ENCODE measurements at regions not wholly inside any gene's neighbourhood (a gene's known extent, or its start where the extent isn't known, plus 50 kb on each side); places are given as distances from the start of the nearest gene placed in this dataset.

- TF ChIP-seq, protein P1, sequence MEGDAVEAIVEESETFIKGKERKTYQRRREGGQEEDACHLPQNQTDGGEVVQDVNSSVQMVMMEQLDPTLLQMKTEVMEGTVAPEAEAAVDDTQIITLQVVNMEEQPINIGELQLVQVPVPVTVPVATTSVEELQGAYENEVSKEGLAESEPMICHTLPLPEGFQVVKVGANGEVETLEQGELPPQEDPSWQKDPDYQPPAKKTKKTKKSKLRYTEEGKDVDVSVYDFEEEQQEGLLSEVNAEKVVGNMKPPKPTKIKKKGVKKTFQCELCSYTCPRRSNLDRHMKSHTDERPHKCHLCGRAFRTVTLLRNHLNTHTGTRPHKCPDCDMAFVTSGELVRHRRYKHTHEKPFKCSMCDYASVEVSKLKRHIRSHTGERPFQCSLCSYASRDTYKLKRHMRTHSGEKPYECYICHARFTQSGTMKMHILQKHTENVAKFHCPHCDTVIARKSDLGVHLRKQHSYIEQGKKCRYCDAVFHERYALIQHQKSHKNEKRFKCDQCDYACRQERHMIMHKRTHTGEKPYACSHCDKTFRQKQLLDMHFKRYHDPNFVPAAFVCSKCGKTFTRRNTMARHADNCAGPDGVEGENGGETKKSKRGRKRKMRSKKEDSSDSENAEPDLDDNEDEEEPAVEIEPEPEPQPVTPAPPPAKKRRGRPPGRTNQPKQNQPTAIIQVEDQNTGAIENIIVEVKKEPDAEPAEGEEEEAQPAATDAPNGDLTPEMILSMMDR (IDR thresholded peaks at IDR 0.05; ENCODE audit: control extremely low read depth, extremely low read depth, low read depth, missing control alignments) = no peak
- no peak for DNase-seq (ENCODE audit: extremely low spot score)
- CTCF ChIA-PET = interaction anchor here (1.2 to 1.3 kb wide), 2 partner anchors 25 to 26 kb away, joined by 3 read pairs; no protein-coding TSS in a partner anchor
- POLR2A ChIA-PET = no interaction called here
Observed at GRCh38 chr2:49369101-49369500, 214.8 kb upstream of the FSHR start.

- TF ChIP-seq, protein P1 (IDR thresholded peaks at IDR 0.05; ENCODE audit: control extremely low read depth, extremely low read depth, low read depth, missing control alignments) = no peak
- POLR2A ChIA-PET = no interaction called here
- no peak for DNase-seq (ENCODE audit: extremely low spot score)
- CTCF ChIA-PET = interaction anchor here (2.8 kb wide), 1 partner anchor 11 kb away, joined by 6 read pairs; no protein-coding TSS in a partner anchor
Observed at GRCh38 chr2:49367003-49367402, 212.7 kb upstream of the FSHR start.

DNA sequence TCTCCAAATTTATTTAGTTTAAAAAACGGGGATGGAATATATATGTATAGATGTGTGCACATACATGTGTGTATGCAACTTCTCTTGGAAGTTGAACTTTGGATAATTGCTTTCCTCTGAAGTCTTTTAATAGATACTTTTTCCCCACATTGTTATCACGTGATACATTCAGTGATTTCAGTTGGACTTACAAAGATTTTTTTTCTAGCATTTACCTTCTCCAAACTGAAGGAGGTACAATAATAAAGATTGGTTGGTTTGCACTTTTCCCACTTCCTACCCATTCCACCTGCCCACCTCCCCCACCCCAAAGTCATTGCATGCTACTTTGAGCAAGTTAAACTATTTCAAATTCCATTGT lies 206.1 kb upstream of the FSHR start:
- TF ChIP-seq, protein P1 (IDR thresholded peaks at IDR 0.05; ENCODE audit: control extremely low read depth, extremely low read depth, low read depth, missing control alignments) = no peak
- ChIA-PET POLR2A (no interaction called here), CTCF (no interaction called here)
- no peak for DNase-seq (ENCODE audit: extremely low spot score)

DNA sequence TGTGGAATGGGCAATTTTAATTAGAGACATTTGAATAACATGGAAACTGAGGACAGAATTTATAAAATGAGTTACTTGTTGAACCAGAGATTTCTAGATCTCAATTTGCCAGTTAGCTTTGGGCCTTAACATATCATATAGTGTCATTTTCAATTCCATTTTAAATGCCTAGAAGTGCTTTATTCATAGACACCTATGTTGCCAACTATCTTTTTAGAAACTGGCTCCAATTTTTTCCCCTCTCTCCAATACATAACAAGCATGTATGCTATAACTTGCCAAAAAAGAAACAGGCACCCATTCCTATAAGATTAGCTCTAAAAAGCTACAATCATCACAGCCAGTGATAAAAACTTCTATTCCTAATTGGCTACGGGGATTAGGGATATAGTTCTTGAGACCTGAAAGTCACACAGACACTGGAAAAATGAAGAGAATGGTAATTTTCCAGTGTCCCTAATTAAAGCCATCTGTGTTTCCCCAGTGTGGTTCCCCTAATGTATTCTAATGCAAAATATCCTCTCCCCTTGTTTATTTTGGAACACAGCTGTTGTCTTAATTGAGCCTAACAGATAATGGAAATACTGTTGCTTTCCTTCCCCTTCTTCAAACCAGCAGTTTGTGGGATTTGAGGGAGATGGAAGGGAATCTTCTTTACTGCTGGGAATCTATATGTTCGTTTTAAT lies 205.5 kb upstream of the FSHR start:
- ChIA-PET CTCF (no interaction called here), POLR2A (no interaction called here)
- TF ChIP-seq, protein P1 (IDR thresholded peaks at IDR 0.05; ENCODE audit: control extremely low read depth, extremely low read depth, low read depth, missing control alignments) = no peak
- DNase-seq (ENCODE audit: extremely low spot score) = no peak

DNA sequence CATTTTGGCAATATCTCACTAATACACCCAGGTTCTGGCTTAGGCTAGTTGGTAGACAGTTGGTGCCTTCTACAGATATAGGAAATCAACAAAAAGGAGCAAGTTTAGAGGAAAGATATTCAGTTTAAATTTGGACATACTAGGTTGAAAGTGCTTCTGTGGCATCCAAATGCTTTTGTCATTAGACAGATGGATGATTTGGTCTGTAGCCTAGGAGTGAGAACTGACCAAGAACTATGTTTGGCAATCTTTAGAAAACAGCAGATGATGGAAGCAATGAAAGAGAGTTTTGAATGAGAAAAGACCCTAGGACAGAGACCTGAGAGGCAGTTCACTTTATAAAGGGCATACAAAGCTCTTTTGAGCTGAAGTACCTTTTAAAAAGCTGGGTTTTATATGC lies 201.3 kb upstream of the FSHR start:
- CTCF ChIA-PET = interaction anchor here (1.8 kb wide), 1 partner anchor 12 kb away, joined by 6 read pairs; no protein-coding TSS in a partner anchor
- POLR2A ChIA-PET = no interaction called here

DNA sequence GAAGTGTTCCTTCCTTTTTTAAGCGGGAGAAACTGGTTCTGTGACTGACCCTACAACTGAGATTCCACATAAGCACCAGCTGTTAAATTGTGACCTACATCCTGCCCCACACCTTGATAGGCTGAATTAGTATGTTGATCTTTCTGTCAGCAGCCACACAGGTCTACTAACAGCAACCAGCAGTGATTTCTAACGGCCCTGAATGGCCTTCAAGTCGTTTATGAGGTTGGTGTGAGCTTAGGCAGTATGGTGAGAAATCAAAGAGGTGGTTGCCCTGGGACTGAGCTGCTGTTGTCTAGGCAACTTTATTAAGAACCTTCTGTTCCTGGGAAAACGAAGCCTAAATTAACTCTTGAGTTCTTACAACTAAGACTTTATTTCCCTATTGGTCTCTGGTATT lies 197.2 kb upstream of the FSHR start:
- ChIA-PET CTCF (interaction anchor here (1.4 kb wide), 1 partner anchor 36 kb away, joined by 3 read pairs; no protein-coding TSS in a partner anchor), POLR2A (no interaction called here)
- no peak for DNase-seq (ENCODE audit: extremely low spot score)
- TF ChIP-seq, protein P1 (IDR thresholded peaks at IDR 0.05; ENCODE audit: control extremely low read depth, extremely low read depth, low read depth, missing control alignments) = no peak

More for the DNA sequence above, 201.3 kb upstream of the FSHR start:
- TF ChIP-seq, protein P1 (IDR thresholded peaks at IDR 0.05; ENCODE audit: control extremely low read depth, extremely low read depth, low read depth, missing control alignments) = no peak
- DNase-seq (ENCODE audit: extremely low spot score) = no peak
